Osteocyte (in vitro differentiated cells): ENCODE measurements at regions not wholly inside any gene's neighbourhood (a gene's known extent, or its start where the extent isn't known, plus 50 kb on each side); places are given as distances from the start of the nearest gene placed in this dataset.

Experiments used
- DNase-seq: peaks from one replicate; pipeline ENCODE4 v3.0.0; 2021; ENCODE audit warnings: mixed read lengths; ENCODE audit not compliant: unreplicated experiment; ENCODE audit errors: extremely low spot score
- H3K27ac Mint-ChIP-seq: one replicate; pipeline ENCODE4 v1.8.0; 2021; ENCODE audit warnings: mild to moderate bottlenecking, mixed read lengths; ENCODE audit not compliant: unreplicated experiment
- H3K27me3 Mint-ChIP-seq: one replicate; pipeline ENCODE4 v1.8.0; 2021; ENCODE audit warnings: mixed read lengths; ENCODE audit not compliant: unreplicated experiment
- H3K36me3 Mint-ChIP-seq: one replicate; pipeline ENCODE4 v1.8.0; 2021; ENCODE audit warnings: mixed read lengths; ENCODE audit not compliant: unreplicated experiment
- H3K4me1 Mint-ChIP-seq: one replicate; pipeline ENCODE4 v1.8.0; 2021; ENCODE audit warnings: mixed read lengths; ENCODE audit not compliant: unreplicated experiment
- H3K4me3 Mint-ChIP-seq: one replicate; pipeline ENCODE4 v1.8.0; 2021; ENCODE audit warnings: mild to moderate bottlenecking, moderate library complexity, mixed read lengths; ENCODE audit not compliant: unreplicated experiment
- H3K9me3 Mint-ChIP-seq: one replicate; pipeline ENCODE4 v1.8.0; 2021; ENCODE audit warnings: mixed read lengths; ENCODE audit not compliant: unreplicated experiment
- CTCF ChIP-seq: fragments of 200-600 bp; sonication (generic); IDR thresholded peaks from 2 replicates; pipeline ENCODE4 v1.5.0; 2021; ENCODE audit warnings: antibody characterized with exemption, mild to moderate bottlenecking, moderate library complexity

DNA sequence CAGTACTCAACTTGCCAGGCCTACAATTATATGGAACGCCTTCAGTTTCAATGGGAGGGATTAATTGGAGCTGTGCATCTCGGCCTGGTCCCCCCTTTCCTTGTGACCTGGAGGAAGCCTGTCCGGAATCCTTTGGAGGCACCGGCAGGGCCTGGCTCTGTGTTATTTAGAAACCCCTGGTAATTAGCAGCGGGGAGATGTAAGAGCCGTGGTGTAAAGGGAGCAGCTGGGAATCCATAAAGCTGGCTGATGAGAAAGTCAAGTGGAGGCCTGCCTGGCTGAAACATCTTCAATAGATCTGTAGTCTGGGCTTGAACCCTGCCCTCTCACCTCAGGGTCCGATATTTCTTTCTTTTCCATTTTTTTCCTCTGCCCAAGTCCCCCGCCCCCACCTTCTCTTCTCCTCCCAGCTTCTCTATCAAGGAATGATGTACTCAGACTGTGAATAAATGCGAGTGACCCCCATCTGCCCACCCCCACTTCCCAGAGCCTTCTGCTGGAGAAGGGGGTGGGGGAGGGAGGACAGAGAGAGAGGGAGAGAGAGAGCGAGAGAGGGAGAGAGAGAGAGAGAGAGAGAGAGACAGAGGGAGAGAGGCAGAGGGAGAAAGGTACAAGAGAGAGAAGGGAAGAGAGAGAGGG lies 495.5 kb upstream of the ZFHX3 start:
- no peaks in the 10 kb centered on the region for H3K36me3 Mint-ChIP-seq
- no peak overlapping the region for H3K4me3 Mint-ChIP-seq
- H3K27me3 Mint-ChIP-seq, result peaks cover 42% of the 10 kb centered on the region
- DNase-seq, result no peak
- H3K27ac Mint-ChIP-seq, result no peak overlapping the region
- H3K4me1 Mint-ChIP-seq, result peaks cover 4% of the 10 kb centered on the region
- H3K9me3 Mint-ChIP-seq, result no peaks in the 10 kb centered on the region
- TF ChIP-seq CTCF, result no peak

DNA sequence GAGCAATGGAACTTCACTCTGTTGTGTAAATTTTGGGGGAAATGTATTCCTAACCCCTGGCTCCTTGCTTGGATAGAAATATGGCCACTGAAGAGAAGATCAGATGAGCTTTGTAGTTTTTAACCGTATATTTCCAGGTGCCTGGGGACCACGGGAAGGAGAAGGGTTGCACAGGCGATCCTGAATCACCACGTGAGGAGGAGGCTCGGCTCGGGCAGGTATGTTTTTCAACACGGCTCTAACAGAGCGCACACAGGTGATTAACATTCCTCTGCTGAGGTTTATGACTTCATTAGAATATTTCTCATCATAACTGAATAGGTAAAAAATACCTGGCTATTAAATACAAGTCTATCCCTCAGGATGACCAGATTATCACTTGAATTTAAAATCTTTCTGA lies 495.0 kb upstream of the ZFHX3 start:
- H3K27ac Mint-ChIP-seq, result no peak overlapping the region
- no peak for DNase-seq
- peaks cover 40% of the 10 kb centered on the region for H3K27me3 Mint-ChIP-seq
- TF ChIP-seq CTCF, result no peak
- H3K9me3 Mint-ChIP-seq, result no peaks in the 10 kb centered on the region
- no peaks in the 10 kb centered on the region for H3K36me3 Mint-ChIP-seq
- H3K4me3 Mint-ChIP-seq, result no peak overlapping the region
- peaks cover 2% of the 10 kb centered on the region for H3K4me1 Mint-ChIP-seq

- TF ChIP-seq CTCF, result no peak
- H3K4me1 Mint-ChIP-seq, result no peaks in the 10 kb centered on the region
- H3K27ac Mint-ChIP-seq, result no peak overlapping the region
- peaks cover 14% of the 10 kb centered on the region for H3K27me3 Mint-ChIP-seq
- H3K9me3 Mint-ChIP-seq, result no peaks in the 10 kb centered on the region
- no peak for DNase-seq
- no peaks in the 10 kb centered on the region for H3K36me3 Mint-ChIP-seq
- no peak overlapping the region for H3K4me3 Mint-ChIP-seq
These were observed 490.0 kb upstream of the ZFHX3 start for GRCh38 chr16:73537921-73538320.

GRCh38 chr16:73536931-73537330 lies 489.0 kb upstream of the ZFHX3 start:
- no peak for TF ChIP-seq CTCF
- Mint-ChIP-seq H3K36me3 (no peaks in the 10 kb centered on the region), H3K27ac (no peak overlapping the region), H3K27me3 (peaks cover 16% of the 10 kb centered on the region), H3K4me3 (no peak overlapping the region), H3K9me3 (no peaks in the 10 kb centered on the region), H3K4me1 (no peaks in the 10 kb centered on the region)
- DNase-seq, result no peak

GRCh38 chr16:73531021-73531420 lies 483.1 kb upstream of the ZFHX3 start:
- Mint-ChIP-seq H3K9me3 (no peaks in the 10 kb centered on the region), H3K27me3 (peaks cover 18% of the 10 kb centered on the region), H3K4me1 (no peaks in the 10 kb centered on the region), H3K4me3 (no peak overlapping the region), H3K27ac (no peak overlapping the region), H3K36me3 (no peaks in the 10 kb centered on the region)
- no peak for DNase-seq
- no peak for TF ChIP-seq CTCF
